Stimulated activated CD8-positive, alpha-beta memory T cell treated with anti-CD3 and anti-CD28 coated beads, Interleukin-12 subunit alpha, Interleukin-12 subunit beta, amount 100 ng/mL, for 1 hour (primary cell): ENCODE measurements at regions not wholly inside any gene's neighbourhood (a gene's known extent, or its start where the extent isn't known, plus 50 kb on each side); places are given as distances from the start of the nearest gene placed in this dataset.
"Not testable (repeated sequence)": the region's sequence is repeated elsewhere in the genome, so short reads cannot be mapped to it uniquely, and the experiment has no call there.

Experiments
- DNase-seq: peaks from one replicate; pipeline ENCODE4 v3.0.0-alpha.2; 2020; ENCODE audit warnings: low read depth

GRCh38 chr9:74357577-74357976 is 139.6 kb upstream of the RORB start:
- no peak for DNase-seq

- no peak for DNase-seq
These were observed 138.2 kb upstream of the RORB start for GRCh38 chr9:74358959-74359358.

- DNase-seq: no peak
These were observed 135.6 kb upstream of the RORB start for GRCh38 chr9:74361508-74361907.

- no peak for DNase-seq
These were observed 134.7 kb upstream of the RORB start for GRCh38 chr9:74362423-74362822.

- no peak for DNase-seq
These were observed 131.0 kb upstream of the RORB start for GRCh38 chr9:74366111-74366510.

GRCh38 chr9:74369844-74370243 is 127.3 kb upstream of the RORB start:
- DNase-seq: no peak

GRCh38 chr9:74373348-74373747 is 123.8 kb upstream of the RORB start:
- no peak for DNase-seq

GRCh38 chr9:74379718-74380117 is 117.4 kb upstream of the RORB start:
- DNase-seq: no peak

GRCh38 chr9:74391816-74392215 is 105.3 kb upstream of the RORB start:
- no peak for DNase-seq

- no peak for DNase-seq
These were observed 93.6 kb upstream of the RORB start for GRCh38 chr9:74403581-74403980.

- no peak for DNase-seq
These were observed 92.5 kb upstream of the RORB start for GRCh38 chr9:74404620-74405019.

- no peak for DNase-seq
These were observed 90.0 kb upstream of the RORB start for GRCh38 chr9:74407166-74407565.

- DNase-seq: no peak
These were observed 84.7 kb upstream of the RORB start for GRCh38 chr9:74412236-74412979.

GRCh38 chr9:74413876-74414275 is 83.3 kb upstream of the RORB start:
- DNase-seq: no peak

GRCh38 chr9:74414325-74414724 is 82.8 kb upstream of the RORB start:
- no peak for DNase-seq

- no peak for DNase-seq
These were observed 81.1 kb upstream of the RORB start for GRCh38 chr9:74415995-74416394.

GRCh38 chr9:74424488-74424887 is 72.6 kb upstream of the RORB start:
- DNase-seq: not testable (repeated sequence)

GRCh38 chr9:74431467-74431866 is 65.7 kb upstream of the RORB start:
- DNase-seq: no peak

GRCh38 chr9:74443036-74443750 is 53.9 kb upstream of the RORB start:
- no peak for DNase-seq

- DNase-seq: no peak
These were observed 52.8 kb upstream of the RORB start for GRCh38 chr9:74444369-74444768.
